Gastroesophageal sphincter (tissue), 4 donors: ENCODE measurements at regions not wholly inside any gene's neighbourhood (a gene's known extent, or its start where the extent isn't known, plus 50 kb on each side); places are given as distances from the start of the nearest gene placed in this dataset.

Source experiments
- ATAC-seq: fragments of 150-250 bp; one replicate; pipeline ENCODE4 v1.9.1; 2016; ENCODE audit warnings: mild to moderate bottlenecking, moderate library complexity
- H3K27ac ChIP-seq, 4 donors: fragments of 200-600 bp; sonication (generic) in 3 of 4; 1 replicate in 3 of 4; 2 replicates in 1 of 4; pipeline ENCODE4 v1.5.1; 2016 to 2019
- H3K27me3 ChIP-seq: fragments of 200-600 bp; sonication (generic); one replicate; pipeline ENCODE4 v1.5.1; 2019
- H3K36me3 ChIP-seq, 2 donors: fragments of 200-600 bp; sonication (generic); one replicate each; pipeline ENCODE4 v1.5.1; 2019; ENCODE audit warnings: control low read depth in 1 of 2
- H3K4me1 ChIP-seq, 3 donors: fragments of 200-600 bp; sonication (generic); 1 replicate in 2 of 3; 2 replicates in 1 of 3; pipeline ENCODE4 v1.5.1; 2016 to 2019; ENCODE audit warnings: control low read depth in 2 of 3
- H3K4me3 ChIP-seq, 2 donors: fragments of 200-600 bp; sonication (generic); one replicate each; pipeline ENCODE4 v1.5.1; 2019; ENCODE audit warnings: mild to moderate bottlenecking in 1 of 2, moderate library complexity in 1 of 2
- H3K9me3 ChIP-seq, 3 donors: fragments of 200-600 bp; sonication (generic); one replicate each; pipeline ENCODE4 v1.5.1; 2017 to 2019; ENCODE audit warnings: control low read depth in 2 of 3
- EP300 ChIP-seq: sonication (generic); formaldehyde crosslinking; IDR thresholded peaks from one replicate; pipeline ENCODE4 v1.6.1; 2017; ENCODE audit warnings: antibody characterized with exemption, mild to moderate bottlenecking
- POLR2A ChIP-seq, 2 donors: fragments of 450-650 bp; IDR thresholded peaks; one replicate each; pipeline ENCODE4 v1.6.1; 2017; ENCODE audit warnings: antibody characterized with exemption in 2 of 2, mild to moderate bottlenecking in 2 of 2, moderate library complexity in 1 of 2
- POLR2AphosphoS5 ChIP-seq: sonication (generic); formaldehyde crosslinking; IDR thresholded peaks from one replicate; pipeline ENCODE4 v1.6.1; 2017; ENCODE audit warnings: antibody characterized with exemption
- WGBS, 2 donors: methylation state at CpG; one replicate each; pipeline ENCODE4 v1.1.5; 2018; ENCODE audit warnings: low coverage in 1 of 2; 5-methylcytosine and 5-hydroxymethylcytosine counted together
- TF ChIP-seq, protein P1 (sequence below), 4 experiments: fragments of 200-600 bp in 2 of 4; fragments of 450-650 bp in 2 of 4; sonication (generic) in 1 of 4; IDR thresholded peaks; one replicate each; pipeline ENCODE4 v1.5.1; 2017 to 2019; ENCODE audit warnings: antibody characterized with exemption in 4 of 4, mild to moderate bottlenecking in 2 of 4, moderate library complexity in 2 of 4

GRCh38 chr6:9638861-9639260 is 776.0 kb downstream of the TFAP2A start:
- Histone ChIP-seq H3K27me3 (no peaks in the 10 kb centered on the region), H3K9me3 (no peaks in the 10 kb centered on the region), H3K27ac (no peak overlapping the region), H3K4me1 (no peaks in the 10 kb centered on the region), H3K4me3 (no peak overlapping the region), H3K36me3 (no peaks in the 10 kb centered on the region)
- WGBS, 2 donors = 73 to 82% methylated on average over 3 of the region's 3 CpGs
- no peak for ATAC-seq
- no peak for TF ChIP-seq POLR2AphosphoS5
- no peak for TF ChIP-seq EP300
- TF ChIP-seq POLR2A (IDR thresholded peaks at IDR 0.05) = no peak
- TF ChIP-seq, protein P1, sequence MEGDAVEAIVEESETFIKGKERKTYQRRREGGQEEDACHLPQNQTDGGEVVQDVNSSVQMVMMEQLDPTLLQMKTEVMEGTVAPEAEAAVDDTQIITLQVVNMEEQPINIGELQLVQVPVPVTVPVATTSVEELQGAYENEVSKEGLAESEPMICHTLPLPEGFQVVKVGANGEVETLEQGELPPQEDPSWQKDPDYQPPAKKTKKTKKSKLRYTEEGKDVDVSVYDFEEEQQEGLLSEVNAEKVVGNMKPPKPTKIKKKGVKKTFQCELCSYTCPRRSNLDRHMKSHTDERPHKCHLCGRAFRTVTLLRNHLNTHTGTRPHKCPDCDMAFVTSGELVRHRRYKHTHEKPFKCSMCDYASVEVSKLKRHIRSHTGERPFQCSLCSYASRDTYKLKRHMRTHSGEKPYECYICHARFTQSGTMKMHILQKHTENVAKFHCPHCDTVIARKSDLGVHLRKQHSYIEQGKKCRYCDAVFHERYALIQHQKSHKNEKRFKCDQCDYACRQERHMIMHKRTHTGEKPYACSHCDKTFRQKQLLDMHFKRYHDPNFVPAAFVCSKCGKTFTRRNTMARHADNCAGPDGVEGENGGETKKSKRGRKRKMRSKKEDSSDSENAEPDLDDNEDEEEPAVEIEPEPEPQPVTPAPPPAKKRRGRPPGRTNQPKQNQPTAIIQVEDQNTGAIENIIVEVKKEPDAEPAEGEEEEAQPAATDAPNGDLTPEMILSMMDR (IDR thresholded peaks at IDR 0.05) = no peak

GRCh38 chr6:9634776-9635175 is 780.1 kb downstream of the TFAP2A start:
- Histone ChIP-seq H3K4me3 (no peak overlapping the region), H3K4me1 (no peaks in the 10 kb centered on the region), H3K27ac (no peak overlapping the region), H3K27me3 (no peaks in the 10 kb centered on the region), H3K36me3 (no peaks in the 10 kb centered on the region), H3K9me3 (peaks cover 0 to 13% (median 0%) of the 10 kb centered on the region in 3 donors)
- TF ChIP-seq POLR2AphosphoS5 = no peak
- no peak for TF ChIP-seq POLR2A (IDR thresholded peaks at IDR 0.05)
- no peak for TF ChIP-seq EP300
- TF ChIP-seq, protein P1 (IDR thresholded peaks at IDR 0.05) = no peak
- 74 to 93% methylated on average over 2 of the region's 2 CpGs for WGBS, 2 donors
- no peak for ATAC-seq

- Histone ChIP-seq H3K27me3 (no peaks in the 10 kb centered on the region), H3K4me1 (no peaks in the 10 kb centered on the region), H3K27ac (no peak overlapping the region), H3K9me3 (peaks cover 0 to 18% (median 0%) of the 10 kb centered on the region in 3 donors), H3K4me3 (no peak overlapping the region), H3K36me3 (no peaks in the 10 kb centered on the region)
- no peak for TF ChIP-seq POLR2A (IDR thresholded peaks at IDR 0.05)
- no peak for ATAC-seq
Observed at GRCh38 chr6:9632026-9632425, 782.8 kb downstream of the TFAP2A start.

GRCh38 chr6:9628819-9629218 is 786.1 kb downstream of the TFAP2A start:
- no peak for ATAC-seq
- H3K4me1 ChIP-seq = no peaks in the 10 kb centered on the region
- no peaks in the 10 kb centered on the region for H3K27me3 ChIP-seq
- no peak overlapping the region for H3K4me3 ChIP-seq
- TF ChIP-seq, protein P1 (IDR thresholded peaks at IDR 0.05) = no peak
- TF ChIP-seq POLR2A (IDR thresholded peaks at IDR 0.05) = no peak
- no peak for TF ChIP-seq POLR2AphosphoS5
- TF ChIP-seq EP300 = no peak
- H3K27ac ChIP-seq = no peak overlapping the region
- H3K36me3 ChIP-seq = no peaks in the 10 kb centered on the region
- peaks cover 0 to 32% (median 0%) of the 10 kb centered on the region in 3 donors for H3K9me3 ChIP-seq

DNA sequence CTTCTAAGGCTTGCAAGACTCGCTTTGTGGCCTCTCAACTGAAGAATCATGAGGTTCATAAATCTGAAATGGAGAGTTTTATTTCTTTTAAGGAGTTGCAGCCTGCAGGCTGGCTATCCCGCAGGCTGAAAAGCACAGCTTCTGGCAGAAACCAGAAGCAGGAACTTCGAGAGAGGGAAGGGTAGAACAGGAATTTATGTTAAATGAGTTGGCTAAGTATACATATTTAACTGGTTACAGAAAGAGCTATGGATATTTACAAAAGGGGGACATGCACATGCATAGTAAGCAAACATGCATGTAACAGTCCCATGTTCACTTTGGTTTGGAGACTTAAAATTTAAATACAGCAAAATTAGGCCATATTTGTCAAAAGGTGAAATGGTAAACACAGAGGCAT is 787.0 kb downstream of the TFAP2A start:
- 64 to 66% methylated on average over 2 to 3 of the region's 3 CpGs for WGBS, 2 donors
- H3K9me3 ChIP-seq = peaks cover 0 to 32% (median 0%) of the 10 kb centered on the region in 3 donors
- no peak overlapping the region for H3K4me3 ChIP-seq
- H3K27me3 ChIP-seq = no peaks in the 10 kb centered on the region
- no peaks in the 10 kb centered on the region for H3K4me1 ChIP-seq
- H3K36me3 ChIP-seq = no peaks in the 10 kb centered on the region
- H3K27ac ChIP-seq = no peak overlapping the region
- TF ChIP-seq, protein P1 (IDR thresholded peaks at IDR 0.05) = no peak
- TF ChIP-seq EP300 = no peak
- TF ChIP-seq POLR2AphosphoS5 = no peak
- no peak for TF ChIP-seq POLR2A (IDR thresholded peaks at IDR 0.05)
- ATAC-seq = no peak
